ENCODE measurements at regions not wholly inside any gene's neighbourhood (a gene's known extent, or its start where the extent isn't known, plus 50 kb on each side); places are given as distances from the start of the nearest gene placed in this dataset.

- DNase-seq (ENCODE audit: low read depth, low spot score) = no peak
- TF ChIP-seq, protein P1, sequence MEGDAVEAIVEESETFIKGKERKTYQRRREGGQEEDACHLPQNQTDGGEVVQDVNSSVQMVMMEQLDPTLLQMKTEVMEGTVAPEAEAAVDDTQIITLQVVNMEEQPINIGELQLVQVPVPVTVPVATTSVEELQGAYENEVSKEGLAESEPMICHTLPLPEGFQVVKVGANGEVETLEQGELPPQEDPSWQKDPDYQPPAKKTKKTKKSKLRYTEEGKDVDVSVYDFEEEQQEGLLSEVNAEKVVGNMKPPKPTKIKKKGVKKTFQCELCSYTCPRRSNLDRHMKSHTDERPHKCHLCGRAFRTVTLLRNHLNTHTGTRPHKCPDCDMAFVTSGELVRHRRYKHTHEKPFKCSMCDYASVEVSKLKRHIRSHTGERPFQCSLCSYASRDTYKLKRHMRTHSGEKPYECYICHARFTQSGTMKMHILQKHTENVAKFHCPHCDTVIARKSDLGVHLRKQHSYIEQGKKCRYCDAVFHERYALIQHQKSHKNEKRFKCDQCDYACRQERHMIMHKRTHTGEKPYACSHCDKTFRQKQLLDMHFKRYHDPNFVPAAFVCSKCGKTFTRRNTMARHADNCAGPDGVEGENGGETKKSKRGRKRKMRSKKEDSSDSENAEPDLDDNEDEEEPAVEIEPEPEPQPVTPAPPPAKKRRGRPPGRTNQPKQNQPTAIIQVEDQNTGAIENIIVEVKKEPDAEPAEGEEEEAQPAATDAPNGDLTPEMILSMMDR (IDR thresholded peaks at IDR 0.05; ENCODE audit: insufficient read depth, low read length, missing control alignments) = peak; percentile 65
- POLR2A ChIA-PET = no interaction called here
These were observed 104.9 kb upstream of the NXT1 start for GRCh38 chr20:23245553-23246181.

DNA sequence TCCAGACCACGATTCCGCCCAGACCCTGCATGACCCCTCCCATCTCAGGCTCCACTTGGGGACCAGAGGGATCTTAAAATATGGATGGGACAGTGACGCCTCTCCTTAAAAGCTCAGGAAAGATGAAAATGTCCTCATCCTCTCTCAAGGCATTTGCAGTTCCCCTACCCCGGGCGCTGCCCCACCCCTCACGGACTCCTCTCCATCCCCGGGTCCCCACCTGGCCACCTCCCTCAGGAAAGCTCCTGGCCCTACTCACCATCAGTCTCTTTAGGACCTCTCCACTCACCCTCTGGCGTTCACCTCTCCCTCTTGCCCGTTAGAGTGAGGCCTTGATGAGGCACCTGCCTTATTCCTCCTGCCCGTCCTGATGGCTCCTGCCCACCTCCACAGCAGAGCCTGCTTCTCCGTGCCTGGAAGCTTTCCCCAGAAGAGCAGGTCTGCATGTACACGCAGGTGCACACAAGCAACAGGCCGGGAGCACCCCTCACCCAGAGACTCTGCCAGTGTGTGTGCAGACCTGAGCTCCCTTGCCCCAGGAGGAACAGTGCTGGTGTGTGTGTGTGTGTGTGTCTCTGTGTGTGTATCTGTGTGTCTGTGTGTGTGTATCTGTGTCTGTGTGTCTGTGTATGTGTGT is 105.6 kb upstream of the NXT1 start:
- ChIA-PET POLR2A (interaction anchor here (0.7 kb wide), 1 partner anchor 418 kb away, joined by 3 read pairs; no protein-coding TSS in a partner anchor), CTCF (interaction anchor here (0.9 to 4.7 kb wide), 7 partner anchors 10 to 552 kb away, joined by 3 to 27 read pairs (median 17); no protein-coding TSS in a partner anchor)
- no peak for DNase-seq (ENCODE audit: low read depth, low spot score)
- no peak overlapping the region for H3K4me3 ChIP-seq (ENCODE audit: low read depth, low read length)
- TF ChIP-seq, protein P1 (IDR thresholded peaks at IDR 0.05; ENCODE audit: insufficient read depth, low read length, missing control alignments) = no peak

More at GRCh38 chr20:23245553-23246181, 104.9 kb upstream of the NXT1 start:
- CTCF ChIA-PET = interaction anchor here (0.8 to 4.7 kb wide), 8 partner anchors 10 to 553 kb away, joined by 3 to 27 read pairs (median 14); no protein-coding TSS in a partner anchor
- no peak overlapping the region for H3K4me3 ChIP-seq (ENCODE audit: low read depth, low read length)

DNA sequence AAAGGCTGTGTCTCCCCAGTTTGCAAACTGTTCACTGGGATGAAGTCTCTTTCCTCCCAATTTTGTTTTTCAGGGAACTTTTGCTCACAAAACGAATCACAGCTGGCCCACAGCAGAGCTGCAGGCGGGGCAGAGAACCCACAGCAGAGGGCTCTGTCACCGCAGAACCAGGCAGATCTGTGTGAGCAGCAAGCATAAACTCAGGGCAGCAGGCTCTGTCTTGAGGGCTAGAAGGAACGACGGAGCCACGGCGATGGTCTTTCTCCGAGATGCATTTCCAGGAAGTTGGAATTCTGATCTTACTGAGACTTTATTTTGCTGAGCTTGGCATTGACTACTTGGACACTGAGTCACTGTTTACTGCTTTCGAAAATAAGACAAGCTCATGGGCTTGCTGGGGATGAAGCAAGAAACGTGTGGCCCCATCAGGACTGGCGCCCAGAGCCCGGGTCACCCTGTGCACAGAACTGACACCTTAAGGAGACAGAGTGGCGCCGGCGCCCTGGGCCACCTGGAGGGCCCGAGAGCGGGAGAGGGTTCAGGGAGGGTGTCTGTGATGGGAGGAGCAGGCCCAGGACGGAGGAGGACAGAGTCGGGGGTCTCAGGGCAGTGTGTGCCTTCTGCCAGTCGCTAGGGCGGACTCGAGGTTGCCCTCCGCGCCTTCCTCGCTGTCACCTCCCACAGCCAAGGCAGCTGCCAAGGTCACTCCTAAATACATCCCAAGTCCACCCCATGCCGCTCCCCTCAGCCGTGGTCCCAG is 106.3 kb upstream of the NXT1 start:
- no peak overlapping the region for H3K4me3 ChIP-seq (ENCODE audit: low read depth, low read length)

DNA sequence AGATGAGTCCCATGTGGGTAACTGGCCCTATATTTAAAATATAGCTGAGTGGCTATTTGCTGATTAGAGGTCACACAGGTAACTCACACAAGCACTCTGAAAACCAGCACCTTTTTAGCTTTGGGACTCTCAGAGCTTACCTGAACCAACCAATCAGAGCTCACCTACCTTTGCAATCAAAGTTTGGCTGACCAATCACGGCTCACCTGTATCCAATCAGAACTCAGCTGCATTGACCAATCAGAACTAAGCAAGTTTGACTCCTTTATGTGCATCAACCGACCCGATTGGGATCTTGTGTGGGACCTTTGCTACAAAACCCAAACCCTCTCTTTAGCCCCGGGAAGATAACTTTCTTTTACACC is 106.8 kb upstream of the NXT1 start:
- H3K4me3 ChIP-seq (ENCODE audit: low read depth, low read length) = no peak overlapping the region
- no peak for DNase-seq (ENCODE audit: low read depth, low spot score)
- TF ChIP-seq, protein P1 (IDR thresholded peaks at IDR 0.05; ENCODE audit: insufficient read depth, low read length, missing control alignments) = no peak
- CTCF ChIA-PET = interaction anchor here (0.7 to 4.7 kb wide), 8 partner anchors 8 to 551 kb away, joined by 3 to 27 read pairs (median 14); no protein-coding TSS in a partner anchor
- POLR2A ChIA-PET = no interaction called here

More for the DNA sequence above, 106.3 kb upstream of the NXT1 start:
- TF ChIP-seq, protein P1 (IDR thresholded peaks at IDR 0.05; ENCODE audit: insufficient read depth, low read length, missing control alignments) = peak; percentile 3
- POLR2A ChIA-PET = interaction anchor here (0.7 kb wide), 1 partner anchor 419 kb away, joined by 3 read pairs; no protein-coding TSS in a partner anchor
- no peak for DNase-seq (ENCODE audit: low read depth, low spot score)
- CTCF ChIA-PET = interaction anchor here (0.7 to 4.7 kb wide), 9 partner anchors 9 to 551 kb away, joined by 3 to 27 read pairs (median 10); no protein-coding TSS in a partner anchor

DNA sequence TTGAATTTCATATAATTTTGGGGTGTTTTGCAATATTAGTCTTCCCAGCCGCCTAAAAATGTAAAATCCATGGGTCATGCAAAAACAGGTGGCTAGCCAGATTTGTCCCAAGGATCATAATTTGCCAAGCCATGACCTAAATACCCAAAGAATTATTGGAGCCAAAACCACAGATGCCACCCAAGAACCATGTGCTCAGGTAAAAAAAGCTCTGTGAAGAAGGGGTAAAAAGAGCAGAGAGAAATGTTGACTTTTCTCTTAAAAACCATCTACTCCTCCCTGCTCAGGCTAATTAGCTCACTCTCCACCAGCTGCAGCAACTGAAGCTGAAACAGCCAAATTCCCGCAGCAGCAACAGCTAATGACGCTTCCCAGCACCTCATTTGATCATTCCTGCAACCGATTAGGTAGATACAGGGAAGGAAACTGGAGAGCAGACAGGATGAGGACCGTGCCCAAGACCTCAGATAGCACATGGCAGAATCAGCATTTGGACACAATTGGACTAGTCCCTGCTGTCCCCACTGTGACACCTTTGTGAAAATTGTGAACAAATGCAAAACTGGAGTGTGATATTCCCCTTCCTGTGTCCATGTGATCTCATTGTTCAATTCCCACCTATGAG is 107.9 kb upstream of the NXT1 start:
- TF ChIP-seq, protein P1 (IDR thresholded peaks at IDR 0.05; ENCODE audit: insufficient read depth, low read length, missing control alignments) = no peak
- ChIA-PET CTCF (interaction anchor here (1.1 kb wide), 1 partner anchor 100 kb away, joined by 3 read pairs; no protein-coding TSS in a partner anchor), POLR2A (no interaction called here)
- DNase-seq (ENCODE audit: low read depth, low spot score) = no peak
- H3K4me3 ChIP-seq (ENCODE audit: low read depth, low read length) = no peak overlapping the region
